Left hindlimb (tissue), 1 donor: ENCODE measurements at regions not wholly inside any gene's neighbourhood (a gene's known extent, or its start where the extent isn't known, plus 50 kb on each side); places are given as distances from the start of the nearest gene placed in this dataset.
"Not testable (repeated sequence)": the region's sequence is repeated elsewhere in the genome, so short reads cannot be mapped to it uniquely, and the experiment has no call there.

Source experiments
- DNase-seq: peaks from one replicate; pipeline ENCODE4 v3.0.0-alpha.2; 2018

DNA sequence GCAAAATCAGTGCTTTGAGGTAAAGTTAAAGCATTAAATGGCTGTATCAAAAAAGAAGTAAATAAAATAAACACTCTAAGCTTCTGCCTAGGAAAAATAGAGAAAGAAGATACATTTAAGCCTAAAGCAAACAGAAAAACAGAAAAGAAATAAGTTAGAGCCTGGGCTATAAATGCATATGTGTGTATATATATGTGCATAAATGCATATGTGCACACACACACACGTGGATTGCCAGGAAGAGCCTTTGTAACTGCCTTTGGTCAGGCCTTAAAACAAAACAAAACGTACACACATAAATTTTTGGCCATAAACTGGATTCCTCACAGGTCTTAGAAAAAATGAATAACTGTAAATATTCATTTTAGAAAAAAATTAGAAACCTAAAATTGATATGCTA, 925.8 kb downstream of the MRPL39 start:
- no peak for DNase-seq

DNA sequence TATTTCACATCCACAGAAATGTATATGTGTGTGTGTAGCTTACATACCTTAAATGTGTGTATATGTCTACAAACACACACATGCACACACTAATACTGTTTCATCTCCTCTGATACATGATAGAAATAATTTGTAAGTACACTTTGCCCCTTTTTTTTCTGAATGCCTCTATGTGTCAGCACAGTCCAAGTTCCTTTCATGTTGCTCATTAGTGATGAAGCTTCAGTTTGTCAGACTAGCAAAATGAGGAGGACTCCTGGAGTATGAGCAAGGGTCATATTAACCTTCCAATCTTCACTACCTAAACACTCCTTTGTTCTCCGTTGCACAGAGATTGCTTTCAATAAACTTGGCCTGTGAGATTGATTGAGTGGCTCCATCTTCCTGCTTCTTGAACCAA, 935.4 kb downstream of the MRPL39 start:
- DNase-seq = no peak

DNA sequence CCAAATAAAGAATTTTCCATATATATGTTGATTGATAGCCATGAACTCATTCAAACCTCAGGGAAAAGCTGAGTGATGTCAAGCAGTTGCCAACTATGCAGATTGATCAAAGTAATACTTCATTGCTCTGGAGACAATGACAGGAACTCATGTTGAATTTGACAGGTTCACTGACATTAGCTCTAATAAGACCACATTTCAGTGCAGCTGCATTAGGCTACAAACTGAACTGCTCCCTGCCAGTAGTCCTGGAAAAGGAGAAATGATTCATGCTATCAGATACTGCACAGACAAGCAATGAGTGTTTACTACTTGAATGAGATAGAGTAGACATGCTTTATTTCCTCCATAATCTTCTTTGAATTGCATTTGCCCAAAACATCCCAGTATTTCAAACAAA, 948.4 kb downstream of the MRPL39 start:
- no peak for DNase-seq

DNA sequence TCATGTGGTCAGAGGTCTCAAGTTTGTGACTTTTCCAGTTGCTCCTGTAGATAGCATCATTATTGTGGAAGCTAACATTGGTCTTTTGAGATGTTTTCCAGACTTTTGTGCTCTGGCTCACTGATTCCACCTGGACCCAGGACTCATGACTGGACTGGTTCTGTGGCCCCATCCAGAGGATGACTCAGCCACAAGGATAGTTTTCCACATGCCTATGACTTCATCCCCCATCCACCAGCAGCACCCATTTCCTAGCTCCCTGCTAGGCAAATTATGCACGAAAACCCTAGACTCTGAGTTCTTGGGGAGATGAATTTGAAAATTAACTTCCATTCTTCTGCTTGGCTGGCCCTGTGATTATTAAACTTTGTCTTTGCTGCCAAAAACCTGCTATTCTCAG, 949.3 kb downstream of the MRPL39 start:
- no peak for DNase-seq

DNA sequence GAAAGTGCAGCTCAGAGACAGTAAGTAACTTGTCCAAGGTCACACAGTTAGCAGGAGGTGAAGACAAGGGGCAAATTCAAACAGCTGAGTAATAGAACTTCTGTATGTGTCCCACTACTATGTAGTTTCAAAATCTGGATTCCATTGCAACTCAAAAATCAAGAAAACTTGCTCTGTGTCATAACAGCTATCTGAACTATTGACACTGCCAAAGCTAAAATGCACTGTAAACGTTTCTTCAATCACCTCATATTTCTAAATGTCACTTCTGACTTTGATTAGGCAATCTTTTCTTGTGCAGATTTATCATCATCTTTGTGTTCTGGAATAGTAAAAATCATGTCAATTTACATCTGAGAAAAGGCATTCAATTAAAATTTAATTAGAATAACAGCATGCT, 957.6 kb downstream of the MRPL39 start:
- DNase-seq = no peak

DNA sequence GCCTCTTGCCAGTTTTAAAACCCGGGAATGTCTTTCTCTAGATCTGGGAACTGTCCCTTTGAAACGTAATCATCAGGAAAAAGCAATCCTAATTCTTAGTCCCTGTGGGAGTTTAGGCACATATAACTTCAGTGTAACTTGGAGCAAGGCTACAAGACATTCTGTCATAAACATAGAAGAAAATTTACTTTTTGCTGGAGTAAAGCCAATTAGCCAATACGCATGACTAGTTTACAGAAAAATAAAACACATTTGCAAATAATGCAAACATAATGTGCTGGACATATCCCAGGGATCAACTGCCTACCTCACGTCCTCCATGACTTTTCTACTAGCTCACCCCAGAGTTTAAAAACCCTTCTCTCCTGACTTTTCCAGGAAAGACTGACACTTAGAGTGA, 970.6 kb downstream of the MRPL39 start:
- DNase-seq = no peak

DNA sequence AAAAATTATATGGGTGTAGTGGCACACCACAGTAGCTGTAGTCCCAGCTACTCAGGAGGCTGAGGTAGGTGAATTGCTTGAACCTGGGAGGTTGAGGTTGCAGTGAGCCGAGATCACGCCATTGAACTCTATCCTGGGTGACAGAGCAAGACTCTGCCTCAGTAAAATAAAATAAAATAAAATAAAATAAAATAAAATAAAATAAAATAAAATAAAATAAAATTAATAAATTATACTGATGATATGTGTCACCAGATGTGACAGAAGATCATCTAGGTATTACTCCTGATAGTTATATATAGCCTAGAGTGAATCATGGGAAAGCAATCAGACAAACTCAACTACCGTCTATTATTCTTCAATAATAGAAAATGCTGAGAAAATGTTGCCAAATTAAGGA, 972.5 kb downstream of the MRPL39 start:
- no peak for DNase-seq

DNA sequence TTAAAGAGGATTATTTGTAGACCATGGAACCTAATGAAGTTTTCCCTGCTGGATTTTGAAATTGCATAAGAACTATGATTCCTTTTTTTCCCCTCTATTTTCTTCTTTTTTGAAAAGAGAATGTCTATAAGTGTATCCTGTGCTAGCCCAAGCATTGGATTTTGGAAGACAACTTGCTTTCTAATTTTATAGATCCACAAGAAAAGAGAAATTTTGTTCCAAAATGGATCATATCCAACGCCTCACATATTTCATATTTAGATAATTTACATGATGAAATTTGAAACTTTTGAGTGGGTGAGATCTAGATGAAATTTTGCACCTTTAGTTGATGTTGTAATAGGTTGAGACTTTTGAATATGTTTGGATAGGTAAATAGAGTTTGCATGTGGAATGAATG, 978.7 kb downstream of the MRPL39 start:
- DNase-seq = no peak

DNA sequence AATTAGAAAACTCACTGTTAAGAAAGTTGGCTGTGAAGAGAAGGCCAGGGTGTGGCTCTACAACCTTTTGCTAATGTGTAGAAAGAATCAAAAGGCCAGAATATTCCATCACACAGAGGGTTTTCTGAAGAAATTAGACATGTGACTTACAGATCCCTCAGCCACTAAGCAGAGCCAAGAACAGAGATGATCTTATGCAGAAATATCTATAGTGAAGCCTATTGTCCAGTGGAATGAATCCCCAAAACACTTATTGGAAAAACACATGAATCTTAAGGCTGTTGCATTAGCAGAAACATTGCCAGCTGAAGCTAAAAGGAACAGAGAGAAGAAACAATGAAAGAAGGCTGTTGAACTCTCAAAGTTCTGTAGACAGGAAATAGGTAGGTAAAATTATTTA, 979.2 kb downstream of the MRPL39 start:
- no peak for DNase-seq

DNA sequence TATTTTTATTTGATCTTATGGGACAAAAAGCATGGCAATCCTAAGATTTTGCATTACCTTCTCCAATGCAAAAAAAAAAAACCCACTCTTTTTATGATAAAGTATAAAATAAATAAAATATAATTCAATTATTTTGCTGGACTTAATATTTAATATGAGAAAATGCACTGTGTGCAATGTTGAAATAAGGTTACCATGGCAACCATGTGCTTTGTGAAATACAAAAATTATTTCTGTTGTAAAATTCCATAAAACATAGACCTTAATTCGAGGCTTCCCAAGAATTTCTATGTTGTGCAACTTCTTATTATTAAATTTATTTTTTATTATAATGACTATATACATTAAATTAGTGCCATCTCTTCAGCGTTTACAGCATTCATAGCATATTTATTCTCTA, 989.5 kb downstream of the MRPL39 start:
- no peak for DNase-seq

DNA sequence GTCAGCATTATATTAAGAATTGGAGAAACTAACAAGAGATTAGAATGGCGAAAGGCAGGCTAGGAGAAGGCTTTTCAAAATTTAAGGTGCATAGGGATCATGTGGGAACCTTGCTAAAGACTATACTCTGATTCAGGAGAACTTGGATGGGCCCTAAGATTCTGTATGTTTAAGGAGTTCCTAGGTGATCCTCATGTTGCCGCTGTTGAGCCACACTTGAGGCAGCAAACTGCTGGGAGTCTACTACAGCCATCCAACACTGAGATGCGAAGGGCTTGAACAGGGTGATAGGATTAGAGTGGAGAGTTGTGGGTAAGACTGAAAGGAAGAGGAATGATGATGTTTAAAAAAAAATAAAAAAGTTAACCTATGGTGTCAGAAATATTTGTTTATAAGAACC, 1013.2 kb downstream of the MRPL39 start:
- DNase-seq = no peak

DNA sequence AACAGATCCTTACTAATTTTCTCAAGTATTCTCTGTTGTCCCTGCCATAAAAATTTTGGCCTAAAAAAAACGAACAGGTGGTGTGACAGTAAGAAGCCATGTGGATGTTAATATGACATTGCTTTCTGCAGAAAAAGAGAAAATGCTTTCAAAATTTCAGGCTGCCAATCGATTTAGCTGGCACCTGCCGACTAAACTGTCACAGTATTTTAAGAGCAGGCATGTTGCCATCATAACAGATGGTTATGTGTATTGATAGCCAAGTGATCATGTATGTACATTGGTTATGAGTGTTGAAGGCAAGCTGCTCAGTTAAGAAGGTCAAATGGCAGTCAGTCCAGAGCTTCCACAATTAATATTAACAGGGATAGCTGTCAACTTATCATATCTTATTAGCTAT, 1017.0 kb downstream of the MRPL39 start:
- DNase-seq = no peak

DNA sequence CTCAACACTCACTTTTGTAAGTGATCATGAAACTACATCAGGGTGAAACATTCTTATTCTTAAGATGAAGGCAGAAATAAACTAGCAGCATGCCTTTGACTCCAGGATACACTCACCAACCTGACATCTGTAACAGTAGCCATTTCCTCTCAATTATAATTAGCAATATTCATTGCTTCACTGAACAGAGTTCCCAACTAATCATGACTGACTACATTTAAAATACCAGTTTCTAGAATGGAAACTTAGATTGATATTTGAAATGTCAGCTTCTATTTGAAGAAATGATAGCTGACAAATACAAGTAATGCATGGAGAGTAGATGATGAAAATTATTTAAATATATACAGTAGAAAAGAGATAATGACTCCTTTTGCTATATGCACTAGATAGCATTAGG, 1023.8 kb downstream of the MRPL39 start:
- DNase-seq = no peak

DNA sequence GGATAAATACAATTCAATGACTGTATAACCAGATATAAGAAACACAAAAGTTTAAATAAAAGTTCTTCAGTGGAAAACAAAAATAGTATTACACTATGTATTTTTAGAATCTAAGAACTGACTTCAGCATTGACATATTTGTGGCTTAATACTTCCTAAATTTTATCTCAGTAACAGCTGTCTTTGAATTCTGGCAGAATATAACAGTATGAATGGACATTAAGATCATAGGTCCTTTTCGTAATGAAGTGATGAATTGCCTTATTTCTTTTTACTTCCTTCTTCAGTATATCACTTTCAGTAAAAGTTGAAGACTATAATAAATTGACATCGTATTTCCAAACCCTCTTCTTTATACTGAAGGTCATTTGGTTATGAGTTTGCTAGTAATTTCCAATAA, 1030.0 kb downstream of the MRPL39 start:
- no peak for DNase-seq

DNA sequence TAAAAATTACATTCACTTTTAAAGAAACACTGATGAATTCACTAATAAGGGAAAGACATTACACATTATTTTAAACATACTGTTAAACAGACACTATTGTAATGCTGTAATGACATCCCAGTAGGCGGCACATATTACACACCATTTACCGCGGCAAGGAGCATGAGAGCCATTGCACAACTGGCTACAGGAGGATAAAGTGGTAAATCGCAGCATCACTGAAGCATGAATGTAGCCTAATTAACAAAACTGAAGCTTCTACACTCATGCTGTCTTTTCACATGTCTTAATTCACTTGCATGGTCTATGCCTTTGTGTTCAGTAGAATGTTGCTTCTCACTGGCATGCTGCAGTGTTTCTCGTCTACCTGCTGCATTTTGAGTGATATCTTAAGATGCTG, 1046.0 kb downstream of the MRPL39 start:
- DNase-seq = no peak

DNA sequence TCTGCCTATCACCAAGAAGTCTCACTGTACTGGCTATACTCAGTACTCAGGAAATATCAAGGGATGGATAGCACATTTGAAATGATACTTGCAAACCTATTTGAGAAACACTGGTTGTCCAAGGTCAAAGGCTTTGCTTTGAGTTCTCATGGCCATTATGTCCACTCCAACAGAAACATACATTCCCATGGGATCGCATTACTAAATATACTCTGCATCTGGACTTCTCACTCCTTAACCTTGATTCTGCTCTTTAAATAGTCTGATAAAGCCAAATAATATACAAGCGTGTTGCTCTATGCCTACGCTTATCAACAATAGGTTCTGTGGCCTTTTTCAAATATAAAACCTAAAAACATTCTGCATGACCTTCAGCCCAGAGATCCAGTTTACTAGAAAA, 1054.8 kb downstream of the MRPL39 start:
- DNase-seq = no peak

DNA sequence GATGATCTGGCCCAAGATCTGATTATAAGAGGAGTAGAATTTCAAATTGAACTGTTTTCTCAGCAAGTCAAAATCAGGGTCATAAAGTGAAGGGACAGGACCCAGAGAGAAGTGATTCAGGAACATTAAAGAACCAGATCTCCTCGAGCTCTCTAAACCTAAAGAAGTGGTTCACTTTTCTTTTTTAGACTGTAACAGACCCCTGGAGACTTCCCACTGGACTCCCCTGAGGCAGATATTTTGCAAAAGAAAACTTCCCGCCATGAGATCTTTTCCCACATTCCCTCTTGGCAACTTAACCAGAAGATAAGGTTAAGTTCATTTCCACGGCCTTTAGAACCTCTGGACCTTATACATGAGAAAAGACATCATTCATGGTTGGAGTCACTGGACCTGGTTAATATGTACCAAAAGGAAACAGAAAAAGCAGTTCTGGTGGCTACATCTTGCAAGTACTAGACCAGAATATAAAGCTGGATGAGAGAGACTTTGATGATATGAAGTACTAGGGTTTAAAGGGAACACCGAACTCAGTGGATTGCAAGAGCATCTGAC, 1061.4 kb downstream of the MRPL39 start:
- no peak for DNase-seq

DNA sequence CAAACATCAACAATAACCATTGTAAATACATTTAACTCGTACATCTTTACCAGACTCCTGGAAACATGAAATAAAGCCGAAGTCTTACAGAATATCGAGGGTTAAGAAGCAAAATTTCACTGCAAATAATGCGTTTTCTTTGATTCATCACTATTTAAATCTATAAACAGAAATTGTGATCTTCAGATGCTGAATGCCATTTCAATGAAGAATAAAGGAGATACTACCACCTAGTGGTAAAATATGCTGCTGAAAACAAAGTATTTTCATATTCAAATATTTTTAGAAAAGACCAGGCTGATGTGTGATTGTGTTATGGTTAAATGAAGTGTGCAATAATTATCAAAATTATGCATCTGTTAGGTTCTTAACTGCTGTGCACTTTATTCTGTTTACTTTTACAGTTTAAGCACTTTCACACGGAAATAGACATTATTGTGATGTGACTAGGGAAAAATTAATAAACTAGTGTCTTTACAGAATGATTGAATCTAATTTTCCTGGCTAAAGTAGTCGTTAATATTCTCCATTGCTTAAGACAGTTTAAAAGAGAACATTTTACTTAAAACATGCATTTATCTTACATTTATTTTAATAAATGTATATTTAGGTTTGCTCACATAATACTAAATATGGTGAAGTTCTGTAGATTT, 1093.1 kb downstream of the MRPL39 start:
- DNase-seq = no peak

DNA sequence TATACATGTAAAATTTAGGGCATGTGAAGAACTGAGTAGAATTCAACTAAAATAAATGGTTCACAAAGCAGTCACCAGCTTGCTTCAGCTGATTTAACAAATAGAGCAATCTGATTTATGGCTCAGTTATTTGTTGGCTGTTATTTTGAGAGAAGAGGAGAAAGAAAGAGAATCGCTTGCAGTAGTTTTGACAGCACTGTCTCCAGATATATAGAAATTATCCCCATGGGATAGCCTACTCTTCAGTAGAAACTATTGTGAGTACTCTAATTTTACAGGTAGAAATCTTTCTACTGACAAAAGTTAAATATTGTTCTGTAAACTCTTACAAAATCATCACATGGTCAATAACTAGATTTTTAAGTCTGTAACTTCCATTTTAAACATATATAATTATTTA, 1098.2 kb downstream of the MRPL39 start:
- DNase-seq = no peak

DNA sequence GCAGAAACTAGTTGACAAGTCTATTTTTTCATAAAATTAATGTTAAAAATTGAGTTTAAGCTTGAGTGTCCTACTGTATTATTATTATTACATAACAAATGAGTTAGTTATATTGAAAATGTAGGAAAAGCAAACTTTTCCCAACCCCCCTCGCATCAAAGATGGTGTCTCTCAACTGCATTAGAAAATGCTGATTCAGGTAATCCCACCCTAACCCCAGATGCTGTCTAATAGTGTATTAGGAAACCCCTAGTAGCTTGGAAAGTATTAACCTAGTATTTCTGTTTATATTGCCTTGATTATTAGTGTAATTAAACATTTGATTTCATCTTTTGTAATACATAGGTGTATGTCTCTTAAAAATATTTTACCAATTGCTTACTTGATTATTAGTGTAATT, 1120.3 kb downstream of the MRPL39 start:
- DNase-seq = no peak

DNA sequence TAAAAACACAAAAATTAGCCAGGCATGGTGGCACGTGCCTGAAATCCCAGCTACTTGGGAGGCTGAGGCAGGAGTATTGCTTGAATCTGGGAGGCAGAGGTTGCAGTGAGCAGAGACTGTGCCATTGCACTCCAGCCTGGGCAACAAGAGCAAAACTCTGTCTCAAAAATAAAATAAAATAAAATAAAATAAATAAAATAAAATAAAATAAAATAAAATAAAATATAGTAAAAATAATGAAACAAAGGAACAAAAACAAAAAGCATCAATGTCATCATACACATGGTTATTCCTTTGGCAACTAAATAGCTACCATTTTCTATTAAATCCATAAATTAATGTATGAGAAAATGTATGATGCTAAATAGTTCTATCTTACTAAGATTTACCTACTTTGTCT, 1123.9 kb downstream of the MRPL39 start:
- DNase-seq = not testable (repeated sequence)

DNA sequence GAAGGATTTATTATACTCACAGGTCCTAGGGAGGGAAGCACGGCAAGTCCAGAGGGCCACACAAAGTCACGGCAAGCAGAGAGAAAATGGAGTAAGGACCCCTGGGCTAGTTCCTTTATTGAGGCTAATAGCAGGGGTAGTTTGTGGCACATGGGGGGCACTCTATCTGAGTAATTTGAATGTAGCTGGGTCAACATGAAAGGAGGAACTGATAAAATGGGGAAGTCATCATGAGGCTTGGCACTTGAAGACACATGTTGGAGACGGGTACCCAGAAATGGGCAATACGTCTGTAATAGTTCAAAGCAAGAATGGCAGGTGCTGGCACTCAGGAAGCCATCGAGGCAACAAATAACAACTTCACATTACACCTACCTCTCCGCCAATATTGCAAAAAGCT, 1136.4 kb downstream of the MRPL39 start:
- no peak for DNase-seq

DNA sequence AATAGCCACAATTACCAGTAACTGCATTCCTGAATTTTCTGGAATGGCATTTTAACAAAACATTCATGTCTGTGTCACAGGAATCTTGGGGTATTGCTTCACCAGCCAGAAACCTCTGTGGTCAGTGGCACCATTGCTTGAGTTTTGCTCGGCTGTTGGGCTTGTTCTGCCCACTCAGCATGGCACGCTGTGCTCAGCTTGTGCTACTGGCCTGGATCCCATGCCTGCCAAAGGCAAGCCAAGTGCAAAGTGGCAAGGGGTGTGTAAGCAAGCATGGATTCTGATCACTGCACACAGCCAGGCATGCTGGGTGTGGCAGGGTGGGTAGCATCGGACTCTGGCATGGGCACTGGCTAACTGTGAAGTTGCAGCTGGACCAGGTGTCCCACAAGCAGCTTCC, 1150.9 kb downstream of the MRPL39 start:
- DNase-seq = no peak

DNA sequence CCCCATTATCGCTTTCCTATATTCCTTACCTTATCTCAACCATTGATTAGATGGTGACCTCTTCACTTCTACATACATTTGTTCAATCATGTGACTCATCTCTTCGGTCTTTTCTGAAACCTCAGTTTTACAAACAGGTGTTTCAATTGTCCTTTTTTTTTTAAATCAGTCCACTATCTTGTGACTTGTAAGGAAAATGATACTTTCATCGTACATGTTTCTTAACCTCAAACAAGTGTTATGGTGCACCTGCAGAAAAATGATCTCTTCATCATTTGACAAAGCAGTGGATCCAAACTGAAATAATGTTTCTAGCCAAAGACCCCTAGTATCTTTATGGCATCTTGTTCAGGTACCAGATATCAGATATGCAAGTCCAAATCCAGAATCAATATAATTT, 1157.2 kb downstream of the MRPL39 start:
- no peak for DNase-seq

DNA sequence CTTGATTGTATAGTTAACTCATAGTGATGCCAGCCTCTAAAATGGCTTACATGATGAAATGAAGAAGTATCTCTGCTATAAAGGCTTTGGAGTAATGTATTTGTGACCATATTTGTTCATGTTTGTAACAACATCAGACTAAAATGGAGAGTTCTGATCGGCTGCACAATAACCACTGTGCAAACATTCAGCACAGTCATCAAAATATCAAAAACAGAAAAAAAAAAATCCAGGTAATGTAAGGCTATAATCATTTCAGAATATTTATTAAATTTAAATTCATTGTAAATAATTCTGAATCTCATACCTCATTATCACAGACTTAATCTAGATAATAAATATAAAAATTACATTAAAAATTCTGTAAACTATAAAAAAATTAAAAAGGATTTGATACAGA, 1161.8 kb downstream of the MRPL39 start:
- no peak for DNase-seq

DNA sequence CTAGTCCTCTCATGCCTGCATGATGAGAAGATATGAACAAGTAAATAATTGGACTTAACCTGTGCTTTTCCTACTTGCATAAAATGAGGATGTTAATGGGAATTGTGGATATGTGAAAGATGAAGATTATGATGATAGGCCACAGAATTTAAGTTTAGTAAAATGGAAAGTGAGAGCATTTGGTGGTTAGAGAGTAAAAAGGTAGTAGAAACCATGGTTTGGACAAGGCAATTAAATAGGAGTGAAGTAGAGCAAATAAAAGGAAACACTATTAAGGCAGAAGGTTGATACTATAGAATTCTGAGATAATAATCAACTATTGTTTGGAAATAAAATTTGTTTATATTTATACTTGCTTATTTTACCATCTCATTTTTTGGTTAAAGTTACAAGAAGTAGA, 1162.5 kb downstream of the MRPL39 start:
- DNase-seq = no peak
